ENCODE measurements at regions not wholly inside any gene's neighbourhood (a gene's known extent, or its start where the extent isn't known, plus 50 kb on each side); places are given as distances from the start of the nearest gene placed in this dataset.

GRCh38 chr12:46553266-46553665 lies 180.7 kb upstream of the SLC38A2 start:
- no peak overlapping the region for H4K91ac ChIP-seq (ENCODE audit: low read length)
- no peak overlapping the region for H2BK15ac ChIP-seq (ENCODE audit: low read depth, poor library complexity, severe bottlenecking)
- no peaks in the 10 kb centered on the region for H3K79me1 ChIP-seq (replicated peaks; ENCODE audit: low read length, poor library complexity, severe bottlenecking)
- peaks cover 1% of the 10 kb centered on the region for H3K4me1 ChIP-seq (ENCODE audit: control insufficient read depth, insufficient read depth, low read depth, low read length)
- H3K27me3 ChIP-seq (ENCODE audit: control insufficient read depth in 1 of 2, insufficient read depth in 1 of 2, low read length in 2 of 2), result no peaks in the 10 kb centered on the region
- H2BK120ac ChIP-seq (ENCODE audit: low read depth, low read length), result no peak overlapping the region
- H2BK5ac ChIP-seq (ENCODE audit: low read depth, low read length, poor library complexity, severe bottlenecking), result no peak overlapping the region
- H3K9ac ChIP-seq (ENCODE audit: low read length), result peak overlapping the region; percentile 74
- peak; percentile 65 for DNase-seq
- H3K36me3 ChIP-seq (ENCODE audit: control insufficient read depth in 1 of 2, insufficient read depth in 2 of 2, low read depth in 1 of 2, low read length in 2 of 2), result no peaks in the 10 kb centered on the region
- no peak overlapping the region for H3K14ac ChIP-seq (ENCODE audit: low read length in 2 of 2)
- WGBS, result no CpG with 5 or more reads among the region's 2 CpGs
- H3K4me3 ChIP-seq (ENCODE audit: insufficient read depth in 1 of 2, low read depth in 1 of 2, low read length in 2 of 2), result no peak overlapping the region
- H3K27ac ChIP-seq (ENCODE audit: low read length, poor library complexity, severe bottlenecking), result peak overlapping the region; percentile 28
- H3K9me3 ChIP-seq (ENCODE audit: control insufficient read depth, low read length), result no peaks in the 10 kb centered on the region
- H3K18ac ChIP-seq (ENCODE audit: low read depth in 1 of 2, low read length in 2 of 2), result peak overlapping the region; percentile 19 to 57
- H2AK5ac ChIP-seq (ENCODE audit: low read length, severe bottlenecking), result peak overlapping the region; percentile 76
- H3K23ac ChIP-seq (ENCODE audit: low read length in 2 of 2), result no peak overlapping the region
- no peak overlapping the region for H3K4me2 ChIP-seq (ENCODE audit: low read length, poor library complexity, severe bottlenecking)
- H4K8ac ChIP-seq (ENCODE audit: low read length), result no peak overlapping the region
- no peak overlapping the region for H2AFZ ChIP-seq (ENCODE audit: low read depth, low read length)
- peak overlapping the region; percentile 88 to 98 for H2BK12ac ChIP-seq (ENCODE audit: low read length in 2 of 2)
- peak overlapping the region; percentile 13 to 33 for H3K4ac ChIP-seq (ENCODE audit: low read depth in 1 of 2, low read length in 2 of 2)

- Histone ChIP-seq H3K79me1 (replicated peaks; ENCODE audit: low read length, poor library complexity, severe bottlenecking) (no peaks in the 10 kb centered on the region), H3K36me3 (ENCODE audit: control insufficient read depth in 1 of 2, insufficient read depth in 2 of 2, low read depth in 1 of 2, low read length in 2 of 2) (no peaks in the 10 kb centered on the region), H4K91ac (ENCODE audit: low read length) (no peak overlapping the region), H3K18ac (ENCODE audit: low read depth in 1 of 2, low read length in 2 of 2) (peak overlapping the region; percentile 64 to 89), H3K9me3 (ENCODE audit: control insufficient read depth, low read length) (no peaks in the 10 kb centered on the region), H3K27ac (ENCODE audit: low read length, poor library complexity, severe bottlenecking) (no peak overlapping the region), H2BK15ac (ENCODE audit: low read depth, poor library complexity, severe bottlenecking) (no peak overlapping the region), H2BK12ac (ENCODE audit: low read length in 2 of 2) (peak overlapping the region; percentile 72 to 91), H3K23ac (ENCODE audit: low read length in 2 of 2) (no peak overlapping the region), H2AK5ac (ENCODE audit: low read length, severe bottlenecking) (peak overlapping the region; percentile 76), H2BK120ac (ENCODE audit: low read depth, low read length) (no peak overlapping the region), H2AFZ (ENCODE audit: low read depth, low read length) (no peak overlapping the region), H3K4me2 (ENCODE audit: low read length, poor library complexity, severe bottlenecking) (no peak overlapping the region), H3K27me3 (ENCODE audit: control insufficient read depth in 1 of 2, insufficient read depth in 1 of 2, low read length in 2 of 2) (no peaks in the 10 kb centered on the region), H3K4me1 (ENCODE audit: control insufficient read depth, insufficient read depth, low read depth, low read length) (peaks cover 1% of the 10 kb centered on the region), H3K4me3 (ENCODE audit: insufficient read depth in 1 of 2, low read depth in 1 of 2, low read length in 2 of 2) (no peak overlapping the region), H4K8ac (ENCODE audit: low read length) (no peak overlapping the region), H3K4ac (ENCODE audit: low read depth in 1 of 2, low read length in 2 of 2) (peak overlapping the region in 1 of 2 experiments; percentile 90), H3K9ac (ENCODE audit: low read length) (no peak overlapping the region), H2BK5ac (ENCODE audit: low read depth, low read length, poor library complexity, severe bottlenecking) (no peak overlapping the region), H3K14ac (ENCODE audit: low read length in 2 of 2) (no peak overlapping the region)
- DNase-seq, result no peak
- WGBS, result 97% methylated on average over 3 of the region's 4 CpGs
Observed at GRCh38 chr12:46550266-46550879, 177.8 kb upstream of the SLC38A2 start.

- Histone ChIP-seq H4K8ac (ENCODE audit: low read length) (peak overlapping the region; percentile 41), H3K79me1 (replicated peaks; ENCODE audit: low read length, poor library complexity, severe bottlenecking) (no peaks in the 10 kb centered on the region), H3K4me2 (ENCODE audit: low read length, poor library complexity, severe bottlenecking) (no peak overlapping the region), H2BK15ac (ENCODE audit: low read depth, poor library complexity, severe bottlenecking) (no peak overlapping the region), H3K4me1 (ENCODE audit: control insufficient read depth, insufficient read depth, low read depth, low read length) (peaks cover 1% of the 10 kb centered on the region), H3K23ac (ENCODE audit: low read length in 2 of 2) (no peak overlapping the region), H2BK5ac (ENCODE audit: low read depth, low read length, poor library complexity, severe bottlenecking) (no peak overlapping the region), H3K9me3 (ENCODE audit: control insufficient read depth, low read length) (no peaks in the 10 kb centered on the region), H3K14ac (ENCODE audit: low read length in 2 of 2) (no peak overlapping the region), H3K27ac (ENCODE audit: low read length, poor library complexity, severe bottlenecking) (no peak overlapping the region), H3K18ac (ENCODE audit: low read depth in 1 of 2, low read length in 2 of 2) (peak overlapping the region; percentile 37 to 89), H3K27me3 (ENCODE audit: control insufficient read depth in 1 of 2, insufficient read depth in 1 of 2, low read length in 2 of 2) (no peaks in the 10 kb centered on the region), H2BK120ac (ENCODE audit: low read depth, low read length) (peak overlapping the region; percentile 61), H3K36me3 (ENCODE audit: control insufficient read depth in 1 of 2, insufficient read depth in 2 of 2, low read depth in 1 of 2, low read length in 2 of 2) (no peaks in the 10 kb centered on the region), H3K4me3 (ENCODE audit: insufficient read depth in 1 of 2, low read depth in 1 of 2, low read length in 2 of 2) (no peak overlapping the region), H4K91ac (ENCODE audit: low read length) (peak overlapping the region; percentile 74), H2BK12ac (ENCODE audit: low read length in 2 of 2) (peak overlapping the region in 1 of 2 experiments; percentile 39), H2AFZ (ENCODE audit: low read depth, low read length) (peak overlapping the region; percentile 5), H3K4ac (ENCODE audit: low read depth in 1 of 2, low read length in 2 of 2) (no peak overlapping the region), H3K9ac (ENCODE audit: low read length) (no peak overlapping the region), H2AK5ac (ENCODE audit: low read length, severe bottlenecking) (peak overlapping the region; percentile 74)
- WGBS, result 12% methylated on average over 2 of the region's 7 CpGs
- peak; percentile 97 for DNase-seq
Observed at GRCh38 chr12:46549527-46550265, 177.1 kb upstream of the SLC38A2 start.

DNA sequence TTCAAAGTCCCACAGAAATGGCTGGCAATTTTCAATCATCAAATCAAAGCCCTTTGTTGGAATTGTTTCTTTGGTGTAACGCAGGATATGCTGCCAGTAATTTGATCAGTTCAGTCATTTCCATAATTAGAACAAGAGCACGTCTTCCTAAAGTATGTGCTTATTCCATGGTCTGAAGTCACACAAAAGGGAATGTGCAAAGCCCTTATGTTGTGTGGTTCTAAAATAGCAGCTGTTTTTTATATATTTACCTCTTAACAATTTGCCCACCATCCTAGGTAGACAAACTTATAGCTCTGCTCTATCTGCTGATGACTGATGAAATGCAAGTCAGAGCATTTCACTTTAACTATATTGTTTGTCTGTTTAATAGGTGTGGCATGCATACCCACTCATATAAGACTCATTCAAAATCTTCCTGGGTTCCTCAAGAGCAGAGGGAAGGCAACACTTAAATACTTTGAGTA lies 176.1 kb upstream of the SLC38A2 start:
- no peak overlapping the region for H4K8ac ChIP-seq (ENCODE audit: low read length)
- no peaks in the 10 kb centered on the region for H3K27me3 ChIP-seq (ENCODE audit: control insufficient read depth in 1 of 2, insufficient read depth in 1 of 2, low read length in 2 of 2)
- no peak overlapping the region for H3K27ac ChIP-seq (ENCODE audit: low read length, poor library complexity, severe bottlenecking)
- H3K36me3 ChIP-seq (ENCODE audit: control insufficient read depth in 1 of 2, insufficient read depth in 2 of 2, low read depth in 1 of 2, low read length in 2 of 2), result no peaks in the 10 kb centered on the region
- H3K4ac ChIP-seq (ENCODE audit: low read depth in 1 of 2, low read length in 2 of 2), result peak overlapping the region in 1 of 2 experiments; percentile 67
- no peak overlapping the region for H2AK5ac ChIP-seq (ENCODE audit: low read length, severe bottlenecking)
- H3K4me3 ChIP-seq (ENCODE audit: insufficient read depth in 1 of 2, low read depth in 1 of 2, low read length in 2 of 2), result no peak overlapping the region
- H3K4me1 ChIP-seq (ENCODE audit: control insufficient read depth, insufficient read depth, low read depth, low read length), result peaks cover 1% of the 10 kb centered on the region
- H2AFZ ChIP-seq (ENCODE audit: low read depth, low read length), result no peak overlapping the region
- H3K4me2 ChIP-seq (ENCODE audit: low read length, poor library complexity, severe bottlenecking), result no peak overlapping the region
- no peak overlapping the region for H3K14ac ChIP-seq (ENCODE audit: low read length in 2 of 2)
- H2BK120ac ChIP-seq (ENCODE audit: low read depth, low read length), result no peak overlapping the region
- no peaks in the 10 kb centered on the region for H3K9me3 ChIP-seq (ENCODE audit: control insufficient read depth, low read length)
- no peaks in the 10 kb centered on the region for H3K79me1 ChIP-seq (replicated peaks; ENCODE audit: low read length, poor library complexity, severe bottlenecking)
- peak overlapping the region in 1 of 2 experiments; percentile 23 for H3K18ac ChIP-seq (ENCODE audit: low read depth in 1 of 2, low read length in 2 of 2)
- peak; percentile 58 for DNase-seq
- 82% methylated on average over 1 of the region's 2 CpGs for WGBS
- no peak overlapping the region for H2BK15ac ChIP-seq (ENCODE audit: low read depth, poor library complexity, severe bottlenecking)
- no peak overlapping the region for H4K91ac ChIP-seq (ENCODE audit: low read length)
- no peak overlapping the region for H3K23ac ChIP-seq (ENCODE audit: low read length in 2 of 2)
- H3K9ac ChIP-seq (ENCODE audit: low read length), result peak overlapping the region; percentile 39
- no peak overlapping the region for H2BK12ac ChIP-seq (ENCODE audit: low read length in 2 of 2)
- H2BK5ac ChIP-seq (ENCODE audit: low read depth, low read length, poor library complexity, severe bottlenecking), result no peak overlapping the region
